Spleen (tissue), 7 donors: ENCODE measurements at regions not wholly inside any gene's neighbourhood (a gene's known extent, or its start where the extent isn't known, plus 50 kb on each side); places are given as distances from the start of the nearest gene placed in this dataset.

Experiments
- CTCF ChIP-seq, 11 experiments: fragments of 200-600 bp in 7 of 11; fragments of 450-650 bp in 4 of 11; sonication (generic) in 4 of 11; IDR thresholded peaks in 8 of 11; conservative IDR thresholded peaks in 3 of 11; 1 replicate in 7 of 11; 2 replicates in 4 of 11; pipeline versions ENCODE4 v1.4.0 to v1.8.0; 2016 to 2021; ENCODE audit warnings: antibody characterized with exemption in 11 of 11, inconsistent platforms in 4 of 11, mild to moderate bottlenecking in 1 of 11
- POLR2A ChIP-seq, 3 donors: fragments of 450-650 bp; IDR thresholded peaks; one replicate each; pipeline ENCODE4 v1.5.1; 2017; ENCODE audit warnings: antibody characterized with exemption in 3 of 3, mild to moderate bottlenecking in 1 of 3
- POLR2AphosphoS5 ChIP-seq, 3 donors: sonication (generic); formaldehyde crosslinking; IDR thresholded peaks; one replicate each; pipeline ENCODE4 v1.5.1; 2017; ENCODE audit warnings: antibody characterized with exemption in 3 of 3
- donor health status: DM: no; HTN: no; CAD: no; lungs with moderate emphysema.
- donor health status: DM: no; HTN: no; CAD: no.
- donor health status: DM: no; HTN: no; CAD: no.

GRCh38 chr15:47358876-47359275 lies 358.4 kb upstream of the SEMA6D start:
- TF ChIP-seq POLR2AphosphoS5 (IDR thresholded peaks at IDR 0.05): no peak
- no peak for TF ChIP-seq CTCF (IDR thresholded peaks at IDR 0.05 in 8 of 11, conservative IDR thresholded peaks at IDR 0.05 in 3 of 11)
- no peak for TF ChIP-seq POLR2A (IDR thresholded peaks at IDR 0.05)
